HG03521 (cell line): ENCODE measurements at regions not wholly inside any gene's neighbourhood (a gene's known extent, or its start where the extent isn't known, plus 50 kb on each side); places are given as distances from the start of the nearest gene placed in this dataset.
"Not testable (repeated sequence)": the region's sequence is repeated elsewhere in the genome, so short reads cannot be mapped to it uniquely, and the experiment has no call there.

Experiments
- ATAC-seq: cut with Tn5 transposase; IDR thresholded peaks from one replicate; pipeline ENCODE4 v1.9.1; 2021; ENCODE audit warnings: mild to moderate bottlenecking, moderate library complexity; ENCODE audit not compliant: unreplicated experiment

DNA sequence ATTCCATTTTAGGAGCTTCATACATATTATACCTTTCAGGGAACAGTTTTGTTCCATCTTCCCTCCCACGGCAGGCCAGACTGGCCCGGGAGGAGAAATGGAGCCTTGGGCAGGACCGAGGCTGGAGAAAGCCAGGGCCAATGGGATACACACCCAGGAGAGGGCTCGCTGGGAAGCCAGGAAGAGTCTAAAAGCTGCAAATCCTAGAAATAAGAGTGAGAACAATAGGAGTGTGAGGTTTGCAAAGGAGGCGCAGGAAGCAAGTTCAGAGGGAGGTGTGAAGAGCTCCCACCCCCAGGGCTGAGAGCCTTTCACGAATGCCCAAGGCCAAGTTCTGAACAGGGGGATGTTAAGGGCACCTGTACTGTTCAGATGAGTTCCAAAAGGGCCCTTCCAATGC lies 67.5 kb upstream of the CPSF6 start:
- no peak for ATAC-seq

DNA sequence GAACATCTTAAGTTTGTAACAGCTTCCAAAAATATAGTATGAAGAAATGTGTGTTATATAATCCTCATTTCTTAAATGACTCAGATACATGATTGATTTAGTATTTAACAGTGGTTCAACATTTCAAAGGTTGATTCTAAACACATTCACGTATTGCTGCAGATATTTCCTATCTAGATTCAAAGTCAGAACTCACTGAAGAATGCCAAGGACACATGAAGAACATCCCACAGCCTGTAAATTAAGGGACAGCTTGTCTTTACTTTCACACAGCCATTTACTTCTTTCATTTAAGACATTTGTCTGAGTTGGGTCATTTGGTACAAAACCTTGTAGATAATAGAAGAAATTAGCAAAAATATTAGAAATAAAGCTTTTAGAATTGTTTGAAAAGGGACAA lies 66.9 kb upstream of the CPSF6 start:
- ATAC-seq = no peak

DNA sequence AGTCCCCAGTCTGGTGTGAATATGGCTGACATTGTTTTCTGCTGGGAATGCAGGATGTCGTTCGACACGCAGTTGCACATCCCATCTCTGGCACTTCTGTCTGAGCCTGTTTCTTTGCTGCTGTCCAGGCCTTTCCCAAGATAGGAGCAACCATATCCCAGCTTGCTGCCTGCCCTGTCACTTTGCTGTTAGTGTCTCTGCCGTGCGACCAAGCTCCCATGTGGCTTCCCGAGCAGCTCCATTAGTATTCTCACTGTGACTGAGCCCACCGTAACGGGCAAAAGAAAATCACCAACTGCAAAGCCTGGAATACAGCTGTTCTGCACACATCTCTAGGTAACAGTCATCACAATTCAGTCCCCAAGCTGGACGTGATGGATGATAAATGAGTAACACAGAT lies 66.0 kb upstream of the CPSF6 start:
- ATAC-seq = no peak

DNA sequence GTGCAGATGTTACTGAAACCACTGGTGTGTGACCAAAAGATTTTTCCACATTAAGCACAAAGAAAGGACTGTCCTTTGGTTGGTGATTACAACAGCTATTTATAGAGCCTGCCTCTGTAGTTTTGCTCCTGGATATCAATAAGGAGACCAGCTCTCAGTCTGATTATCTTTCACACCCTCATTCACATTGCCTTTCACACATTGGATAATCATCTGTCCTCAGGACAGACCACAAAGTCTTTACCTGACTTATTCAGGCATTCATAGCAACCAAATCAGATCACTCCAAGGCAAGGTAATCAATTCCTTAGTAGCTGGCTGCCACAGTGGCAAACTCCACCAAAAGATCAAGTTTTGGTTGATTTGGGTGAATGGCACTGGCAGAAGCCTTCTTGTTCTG lies 59.6 kb upstream of the CPSF6 start:
- no peak for ATAC-seq

DNA sequence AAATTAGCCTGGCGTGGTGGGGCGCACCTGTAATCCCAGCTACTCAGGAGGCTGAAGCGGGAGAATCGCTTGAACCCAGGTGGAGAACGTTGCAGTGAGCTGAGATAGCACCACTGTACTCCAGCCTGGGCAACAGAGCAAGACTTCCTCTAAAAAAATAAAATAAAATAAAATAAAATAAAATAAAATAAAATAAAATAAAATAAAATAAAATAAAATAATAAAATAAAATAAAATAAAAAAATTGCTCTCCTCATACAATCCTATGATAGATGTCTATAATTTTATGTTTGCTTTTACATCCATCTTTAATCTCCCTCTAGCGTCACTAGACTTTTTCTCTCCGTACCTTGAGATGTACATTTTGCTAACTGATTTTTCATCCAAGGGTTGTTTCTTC lies 51.8 kb upstream of the CPSF6 start:
- not testable (repeated sequence) for ATAC-seq

DNA sequence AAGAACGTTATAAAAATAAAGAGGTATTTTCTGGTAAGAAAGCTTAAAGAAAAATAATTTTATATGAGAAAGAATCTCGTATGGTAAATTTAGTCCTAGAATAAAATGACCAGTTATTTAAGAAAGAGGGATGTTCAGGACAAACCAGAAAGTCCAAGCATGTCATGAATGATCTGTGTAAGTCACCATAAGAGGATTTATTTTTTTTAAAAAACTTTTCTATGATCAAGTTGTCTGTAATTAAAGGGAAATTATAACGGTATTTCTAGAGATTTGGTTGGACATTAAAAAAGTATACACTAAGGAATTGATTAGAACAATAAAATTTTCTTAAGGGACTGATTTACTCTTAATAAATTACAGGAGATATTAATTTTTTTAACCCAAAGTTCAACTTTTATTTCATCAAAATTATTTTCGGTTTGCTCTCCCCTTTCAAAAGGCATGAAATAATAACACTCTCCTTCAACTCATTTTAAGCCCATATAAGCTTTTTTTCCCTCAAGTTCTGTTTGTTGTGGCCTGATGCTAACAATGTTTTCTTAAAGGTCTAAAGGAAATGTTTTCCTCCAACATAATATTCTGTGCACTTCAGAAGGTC lies 49.9 kb upstream of the CPSF6 start:
- ATAC-seq = no peak
